ENCODE measurements at regions not wholly inside any gene's neighbourhood (a gene's known extent, or its start where the extent isn't known, plus 50 kb on each side); places are given as distances from the start of the nearest gene placed in this dataset.

- Histone ChIP-seq H3K4me3 (no peak overlapping the region), H3K27me3 (no peaks in the 10 kb centered on the region), H3K36me3 (no peaks in the 10 kb centered on the region), H3K27ac (no peak overlapping the region), H3K9me3 (no peaks in the 10 kb centered on the region), H3K4me1 (no peaks in the 10 kb centered on the region)
- intact Hi-C loops (cut with DNase I) = no loop called here
- ATAC-seq = no peak
- DNase-seq = no peak
- no peak for TF ChIP-seq CTCF (IDR thresholded peaks at IDR 0.05)
These were observed 110.6 kb upstream of the PPARGC1A start for GRCh38 chr4:24000470-24000831.

GRCh38 chr4:23999714-24000469 lies 110.0 kb upstream of the PPARGC1A start:
- no peaks in the 10 kb centered on the region for H3K27me3 ChIP-seq
- H3K27ac ChIP-seq = no peak overlapping the region
- H3K36me3 ChIP-seq = no peaks in the 10 kb centered on the region
- DNase-seq (no peak), ATAC-seq (no peak)
- TF ChIP-seq CTCF (IDR thresholded peaks at IDR 0.05) = no peak
- intact Hi-C loops (cut with DNase I) = no loop called here
- H3K4me3 ChIP-seq = no peak overlapping the region
- no peaks in the 10 kb centered on the region for H3K9me3 ChIP-seq
- H3K4me1 ChIP-seq = no peaks in the 10 kb centered on the region

GRCh38 chr4:23993373-23993772 lies 103.5 kb upstream of the PPARGC1A start:
- intact Hi-C loops (cut with DNase I) = no loop called here
- DNase-seq (no peak), ATAC-seq (no peak)
- H3K27ac ChIP-seq = no peak overlapping the region
- H3K4me1 ChIP-seq = no peaks in the 10 kb centered on the region
- H3K9me3 ChIP-seq = no peaks in the 10 kb centered on the region
- no peak overlapping the region for H3K4me3 ChIP-seq
- no peak for TF ChIP-seq CTCF (IDR thresholded peaks at IDR 0.05)
- H3K36me3 ChIP-seq = no peaks in the 10 kb centered on the region
- no peaks in the 10 kb centered on the region for H3K27me3 ChIP-seq

GRCh38 chr4:23991444-23991843 lies 101.6 kb upstream of the PPARGC1A start:
- H3K27me3 ChIP-seq = no peaks in the 10 kb centered on the region
- no peaks in the 10 kb centered on the region for H3K9me3 ChIP-seq
- H3K36me3 ChIP-seq = no peaks in the 10 kb centered on the region
- H3K4me3 ChIP-seq = no peak overlapping the region
- H3K4me1 ChIP-seq = no peaks in the 10 kb centered on the region
- ATAC-seq (no peak), DNase-seq (no peak)
- intact Hi-C loops (cut with DNase I) = no loop called here
- TF ChIP-seq CTCF (IDR thresholded peaks at IDR 0.05) = no peak
- H3K27ac ChIP-seq = no peak overlapping the region

DNA sequence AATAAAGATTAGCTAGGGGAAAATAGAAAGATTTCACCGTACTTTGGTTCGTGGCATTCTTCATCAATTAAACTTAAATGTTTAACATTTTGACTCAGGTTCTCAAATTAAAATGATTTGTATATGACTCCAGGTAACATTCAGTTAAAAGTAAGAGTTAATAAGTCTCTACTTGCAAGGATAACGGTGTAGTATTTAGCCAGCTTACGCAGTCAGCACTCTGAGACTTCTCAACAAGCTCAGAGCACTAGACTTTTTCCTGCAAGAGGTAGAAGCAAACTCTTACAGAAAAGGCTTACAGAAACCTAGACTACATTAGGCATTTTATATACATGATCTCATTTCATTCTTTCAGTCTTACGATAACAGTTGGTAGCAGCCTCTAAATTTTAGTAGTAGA lies 96.4 kb upstream of the PPARGC1A start:
- no peaks in the 10 kb centered on the region for H3K4me1 ChIP-seq
- H3K27me3 ChIP-seq = no peaks in the 10 kb centered on the region
- no peaks in the 10 kb centered on the region for H3K36me3 ChIP-seq
- H3K27ac ChIP-seq = no peak overlapping the region
- no peaks in the 10 kb centered on the region for H3K9me3 ChIP-seq
- peak; percentile 57 for ATAC-seq
- intact Hi-C loops (cut with DNase I) = no loop called here
- no peak overlapping the region for H3K4me3 ChIP-seq
- no peak for DNase-seq
- TF ChIP-seq CTCF (IDR thresholded peaks at IDR 0.05) = no peak
